ENCODE measurements at regions not wholly inside any gene's neighbourhood (a gene's known extent, or its start where the extent isn't known, plus 50 kb on each side); places are given as distances from the start of the nearest gene placed in this dataset.
A peak's percentile ranks its signal among the peaks of the same experiment; 100 is the strongest.
"Not testable (repeated sequence)": the region's sequence is repeated elsewhere in the genome, so short reads cannot be mapped to it uniquely, and the experiment has no call there.

DNA sequence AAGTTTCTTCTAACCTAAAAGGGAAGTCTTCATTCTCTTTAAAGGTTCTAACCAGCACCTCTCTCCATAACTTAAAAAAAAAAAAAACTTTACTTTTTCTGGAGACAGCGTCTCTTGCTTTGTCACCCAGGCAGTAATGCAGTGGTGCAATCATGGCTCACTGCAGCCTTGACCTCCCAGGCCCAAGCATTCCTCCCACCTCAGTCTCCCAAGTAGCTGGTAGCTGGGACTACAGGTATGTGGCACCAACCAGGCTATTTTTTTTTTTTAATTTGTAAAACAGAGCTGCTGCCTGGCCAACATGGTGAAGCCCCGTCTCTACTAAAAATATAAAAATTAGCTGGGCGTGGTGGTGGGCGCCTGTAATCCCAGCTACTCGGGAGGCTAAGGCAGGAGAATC, 787.4 kb upstream of the ACO1 start:
- DNase-seq = not testable (repeated sequence)

DNA sequence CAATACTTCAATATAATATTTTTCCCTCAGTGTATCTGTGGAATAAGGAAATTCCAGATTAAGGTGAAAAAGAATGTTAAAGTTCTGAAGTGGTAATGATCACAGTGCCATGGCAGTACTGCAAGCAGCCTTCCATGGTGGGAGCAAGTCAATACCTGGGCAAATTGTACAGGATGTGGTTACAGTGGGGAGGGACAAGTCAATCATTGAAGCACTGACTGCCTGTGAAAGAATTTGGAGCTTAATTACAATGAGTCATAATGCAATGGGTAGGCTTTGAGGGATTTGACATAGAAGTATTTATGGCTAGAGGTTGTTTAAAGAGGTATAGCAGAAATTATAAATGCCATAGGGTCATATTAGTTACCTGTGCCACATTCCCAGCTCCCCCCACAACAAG, 786.5 kb upstream of the ACO1 start:
- DNase-seq = peak; percentile 4

DNA sequence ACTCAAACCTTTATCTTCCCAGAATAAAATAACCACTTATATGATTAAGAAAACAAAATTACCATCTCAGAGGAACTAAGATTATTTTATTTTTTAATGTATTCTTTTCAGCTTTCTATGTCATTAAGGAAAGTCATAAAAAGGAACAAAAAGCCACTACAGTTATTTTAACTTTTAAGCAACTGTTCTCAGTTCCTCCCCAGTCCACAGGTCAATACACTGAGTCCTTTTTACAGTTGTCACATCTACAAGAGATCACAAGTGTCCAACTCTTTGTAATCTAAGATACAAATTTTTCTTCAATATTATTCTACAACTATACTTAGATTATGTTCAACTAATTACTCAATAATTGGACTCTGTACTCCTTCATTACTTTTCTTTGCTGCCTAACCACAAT, 782.8 kb upstream of the ACO1 start:
- DNase-seq = no peak

DNA sequence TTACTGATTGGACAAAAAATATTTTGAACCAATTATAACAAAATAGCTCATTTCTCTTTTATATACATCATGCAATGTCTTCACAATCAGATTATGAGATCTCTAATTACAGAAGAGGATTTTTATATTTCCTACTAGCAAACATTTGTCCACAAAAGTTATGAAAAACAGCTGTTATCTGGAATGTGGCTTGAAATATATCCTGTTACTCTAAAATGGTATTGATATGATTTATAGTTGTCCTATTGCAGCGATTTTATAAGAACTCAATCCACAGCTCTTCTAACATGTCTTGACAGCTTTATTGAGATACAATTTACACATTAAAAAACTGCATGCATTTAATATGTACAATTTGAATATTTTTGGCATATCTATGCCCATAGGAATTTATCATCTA, 779.9 kb upstream of the ACO1 start:
- no peak for DNase-seq

DNA sequence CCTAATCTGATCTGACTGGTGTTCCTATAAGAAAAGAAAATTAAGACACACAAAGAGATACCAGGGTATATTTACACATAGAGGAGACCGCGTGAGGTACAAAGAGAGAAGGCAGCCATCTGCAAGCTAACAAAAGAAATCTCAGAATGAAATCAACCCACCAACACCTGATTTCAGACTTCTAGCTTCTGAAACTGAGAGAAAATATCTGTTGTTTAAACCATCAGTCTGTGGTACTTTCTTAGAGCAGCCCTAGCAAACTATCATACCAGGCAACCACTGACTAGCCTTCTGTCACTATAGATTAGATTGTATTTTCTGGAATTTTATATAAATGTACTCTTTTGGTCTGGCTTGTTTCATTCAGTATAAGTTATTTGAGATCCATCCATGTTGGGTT, 779.3 kb upstream of the ACO1 start:
- DNase-seq = no peak

DNA sequence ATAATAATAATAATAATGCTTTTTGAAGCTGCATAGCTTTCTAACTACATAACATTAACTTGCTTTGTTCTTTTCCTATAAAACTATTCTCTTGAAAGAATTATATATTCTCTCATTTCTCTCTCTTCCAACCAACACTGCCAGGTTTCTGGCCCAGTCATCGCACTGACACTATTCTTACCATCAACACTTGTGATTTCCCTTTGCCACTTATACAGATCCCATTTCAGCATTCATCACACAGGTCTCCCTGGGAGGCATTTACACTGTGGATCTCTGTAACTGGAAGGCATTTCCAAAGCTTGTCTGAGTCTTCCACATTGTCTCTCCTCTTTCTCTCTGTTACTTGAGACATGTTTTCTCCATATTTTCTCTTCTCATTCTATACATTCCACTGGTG, 777.8 kb upstream of the ACO1 start:
- no peak for DNase-seq

DNA sequence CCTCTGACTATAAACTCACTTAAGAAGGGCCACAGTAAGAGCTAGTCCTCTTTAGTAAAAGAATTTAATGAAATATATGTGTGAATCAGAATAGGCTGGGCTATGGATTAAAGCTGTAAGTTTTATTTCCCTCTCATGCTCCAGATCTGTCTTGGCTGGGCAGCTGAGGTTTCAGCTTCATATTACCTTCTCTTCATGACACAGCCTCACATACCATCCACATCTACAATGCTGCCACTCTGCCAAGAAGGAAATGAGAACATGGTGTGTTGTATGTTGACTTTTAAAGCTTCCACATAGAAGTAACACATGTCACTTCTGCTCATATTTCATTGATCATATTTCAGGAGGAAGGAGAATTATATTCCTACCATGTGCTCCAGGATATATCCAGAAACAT, 776.0 kb upstream of the ACO1 start:
- DNase-seq = no peak

DNA sequence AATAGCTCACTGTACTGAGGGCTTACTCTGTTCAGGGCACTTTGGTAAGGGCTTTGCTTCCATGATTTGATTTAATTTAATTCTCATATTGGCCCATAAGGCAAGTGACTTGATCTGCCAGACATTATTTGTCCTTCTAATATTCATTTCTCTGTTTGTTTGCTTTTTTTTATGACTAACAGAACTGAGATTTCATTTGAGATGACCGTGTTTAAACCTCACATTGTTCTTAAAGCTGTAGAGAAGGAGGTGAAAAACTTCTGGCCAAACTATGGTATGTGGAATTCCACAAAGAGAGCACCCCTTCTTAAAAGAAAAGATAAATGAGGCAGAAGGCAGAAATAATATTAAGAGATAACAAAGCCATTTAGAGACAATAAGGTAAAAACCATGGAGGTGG, 775.6 kb upstream of the ACO1 start:
- no peak for DNase-seq

DNA sequence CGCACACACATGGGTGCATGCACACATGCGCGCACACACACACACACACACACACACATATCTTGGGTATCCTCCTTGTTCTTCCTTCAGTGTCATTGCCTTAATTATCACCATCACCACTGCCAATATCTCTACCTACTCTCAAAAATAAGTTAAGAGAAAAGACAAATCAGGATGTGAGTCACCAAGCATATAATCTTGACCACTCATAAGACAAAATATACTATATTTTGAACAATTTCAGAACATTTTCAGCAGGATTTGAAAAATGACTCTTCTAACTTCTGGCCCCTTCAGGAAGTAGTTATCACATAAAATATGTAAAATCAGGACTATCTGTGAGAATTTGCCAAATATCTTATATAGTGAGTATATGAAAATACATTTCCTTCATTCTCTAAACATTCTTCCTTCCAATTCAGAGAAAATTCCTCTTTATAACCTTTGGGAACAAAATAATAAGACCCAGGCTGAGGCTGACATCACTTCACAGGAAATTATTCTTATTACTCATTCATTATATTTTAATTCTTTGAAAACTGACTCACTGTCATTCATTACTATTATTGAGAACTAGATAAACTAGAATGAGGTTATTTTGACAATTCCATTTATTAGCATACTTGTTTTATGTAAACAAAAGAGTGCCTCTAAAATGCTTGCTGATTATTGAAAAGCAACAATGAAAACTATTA, 772.0 kb upstream of the ACO1 start:
- DNase-seq = no peak

DNA sequence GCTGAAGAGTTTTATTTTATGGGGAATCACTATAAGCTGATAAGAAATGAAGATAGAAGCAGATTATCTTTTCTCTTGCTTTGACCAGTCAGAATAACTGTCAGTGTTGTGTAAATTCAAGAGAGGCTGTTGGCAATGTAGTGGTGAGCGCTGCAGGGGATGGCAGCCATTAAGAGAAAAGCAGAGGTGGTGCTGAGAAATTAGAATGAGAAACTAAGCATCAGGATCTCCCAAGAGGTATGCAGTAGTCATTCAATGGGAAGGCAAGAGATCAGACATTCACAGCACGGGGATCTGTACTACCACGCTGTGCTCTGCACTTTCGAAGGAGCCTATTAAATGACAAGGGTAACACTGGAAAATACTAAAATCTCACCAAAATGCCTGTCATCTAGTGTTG, 768.5 kb upstream of the ACO1 start:
- DNase-seq = no peak

DNA sequence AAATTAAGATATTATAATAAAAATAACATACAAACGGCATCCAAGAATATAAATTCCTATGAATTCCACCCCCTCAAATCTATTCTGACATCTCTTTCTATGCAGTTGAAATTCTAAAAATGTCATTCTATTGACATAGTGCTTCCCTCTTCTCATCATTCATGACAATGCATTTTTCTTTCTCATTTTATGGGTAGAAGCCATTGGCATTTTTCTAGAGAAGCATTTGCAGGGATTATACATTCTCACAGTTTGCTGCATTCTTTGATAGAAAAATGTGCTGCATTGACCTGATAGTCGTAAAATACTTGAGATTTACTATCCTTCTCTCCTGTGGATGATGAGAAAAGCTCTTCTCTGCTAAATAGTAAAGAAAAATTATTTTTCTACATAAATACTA, 760.9 kb upstream of the ACO1 start:
- no peak for DNase-seq

DNA sequence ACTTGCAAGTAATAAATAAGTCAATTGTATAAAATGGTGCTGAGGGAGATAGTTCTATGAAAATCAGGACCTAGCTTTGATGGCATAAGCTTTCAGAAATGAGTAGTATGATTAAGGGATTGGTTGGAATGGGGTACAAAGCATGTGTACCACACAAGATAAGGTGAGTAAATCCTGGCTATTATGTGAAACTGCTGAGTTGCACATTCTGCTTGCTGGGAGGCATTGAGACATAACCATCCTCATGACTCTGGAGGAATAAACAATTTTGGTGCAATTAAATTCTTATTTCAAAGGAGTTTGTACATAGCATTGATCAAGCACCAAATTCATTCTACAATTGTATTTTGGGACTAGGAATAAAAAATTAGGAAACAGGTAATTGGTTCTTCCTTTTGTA, 755.2 kb upstream of the ACO1 start:
- no peak for DNase-seq

DNA sequence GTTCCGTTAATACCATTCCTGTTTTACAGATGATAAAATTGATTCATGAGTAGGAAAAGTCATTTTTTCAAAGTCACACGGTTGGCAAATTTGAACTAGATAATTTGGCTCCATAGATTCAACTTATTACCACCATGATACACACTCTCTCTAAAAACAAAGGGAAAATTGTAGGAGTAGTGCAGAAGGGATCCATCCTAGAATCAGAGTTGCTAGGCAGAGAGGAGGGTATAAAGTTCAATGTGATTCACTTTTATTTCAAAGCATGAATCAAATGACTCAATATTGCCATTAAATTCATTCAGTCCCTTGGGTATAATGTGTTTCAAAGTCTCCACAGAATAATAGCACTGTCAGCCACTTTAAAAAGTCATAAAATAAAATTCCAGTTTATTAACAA, 747.2 kb upstream of the ACO1 start:
- DNase-seq = no peak

DNA sequence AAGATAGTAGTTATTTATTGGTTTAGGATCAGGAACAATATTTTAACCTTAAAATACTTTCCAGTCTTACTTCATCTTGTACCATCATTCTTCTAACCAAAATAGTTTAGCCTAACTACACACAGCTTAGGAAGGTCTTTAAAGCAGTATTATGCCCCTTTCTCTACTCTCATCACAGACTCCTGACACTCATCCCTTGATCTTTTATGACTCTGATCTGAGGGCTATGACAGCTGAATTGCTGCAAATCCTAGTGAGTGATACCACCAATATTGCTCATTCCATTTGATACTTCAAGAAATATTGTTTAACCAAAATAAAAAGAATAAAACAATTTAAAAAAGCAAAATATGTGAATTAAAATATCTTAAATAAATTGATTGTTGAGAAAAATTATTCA, 746.6 kb upstream of the ACO1 start:
- no peak for DNase-seq

DNA sequence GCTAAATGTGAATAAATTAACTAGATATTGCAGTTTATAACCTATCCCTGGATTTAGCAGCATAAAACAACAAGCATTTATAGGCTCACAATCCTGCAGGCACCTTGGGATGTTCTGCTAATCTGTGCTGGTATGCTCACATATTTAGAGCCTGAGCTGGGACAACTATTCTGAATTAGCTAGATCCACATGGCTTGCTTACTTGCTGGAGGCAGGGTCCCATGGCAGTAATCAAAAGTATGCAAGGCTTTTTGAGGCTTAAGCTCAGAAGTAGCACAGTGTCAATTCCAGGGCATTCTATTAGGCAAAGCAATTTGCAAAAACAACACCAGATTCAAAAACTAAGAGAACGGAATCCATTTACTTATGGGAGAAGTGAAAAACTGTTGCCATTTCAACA, 745.0 kb upstream of the ACO1 start:
- DNase-seq = no peak

DNA sequence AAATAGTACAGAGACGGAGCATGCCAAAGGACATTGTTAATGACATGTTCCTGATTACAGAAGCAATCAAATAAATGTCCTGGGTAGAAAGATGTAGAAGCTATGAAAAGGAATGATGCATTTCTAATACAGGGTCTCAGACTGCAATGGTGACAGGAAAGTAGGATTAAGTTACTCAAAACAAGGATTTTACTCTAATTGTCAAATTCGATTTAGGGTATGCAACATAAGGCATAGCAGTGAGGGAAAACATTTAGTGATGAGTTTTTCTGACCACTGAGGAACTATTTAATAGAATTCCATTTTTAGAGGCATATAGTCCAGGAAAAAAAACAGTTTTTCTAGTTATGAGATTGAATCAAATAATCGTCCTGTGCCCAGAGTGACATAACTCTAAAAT, 715.1 kb upstream of the ACO1 start:
- DNase-seq = no peak

DNA sequence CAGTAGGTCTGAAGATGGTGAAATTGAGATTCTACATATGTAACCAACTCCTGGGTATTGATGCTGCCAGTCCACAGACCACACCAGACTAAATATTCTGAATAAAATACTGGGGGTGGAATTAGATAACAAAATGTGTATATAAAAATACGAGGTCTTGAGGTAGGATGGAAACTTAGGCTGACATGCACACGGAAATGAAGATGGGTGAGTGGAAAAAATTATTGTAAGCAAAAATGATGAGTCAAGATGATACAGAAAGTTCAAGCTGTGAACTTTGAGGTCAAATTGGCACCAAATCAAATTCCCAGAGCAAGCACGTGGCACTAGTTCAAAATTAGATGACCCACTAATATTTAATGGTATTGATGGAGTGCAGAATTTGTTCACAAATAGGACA, 713.4 kb upstream of the ACO1 start:
- peak; percentile 33 for DNase-seq

DNA sequence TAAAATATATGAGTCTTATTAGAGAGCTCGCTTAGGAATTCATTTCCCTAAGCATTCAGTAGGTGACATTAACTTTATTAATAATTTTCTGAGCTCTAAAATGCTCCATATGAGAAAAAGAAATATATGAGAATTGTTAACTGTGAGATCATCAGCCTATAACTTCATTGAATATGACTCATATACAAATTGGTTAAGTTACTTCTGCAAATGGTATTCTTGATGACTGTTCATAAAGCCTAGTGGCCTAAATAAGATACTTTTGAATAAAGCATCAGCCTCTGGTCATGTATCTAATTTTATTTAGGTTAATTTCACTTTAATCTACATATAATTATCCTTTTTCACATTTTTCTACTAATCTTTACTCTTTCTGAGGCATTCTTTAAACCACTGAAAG, 710.2 kb upstream of the ACO1 start:
- no peak for DNase-seq

DNA sequence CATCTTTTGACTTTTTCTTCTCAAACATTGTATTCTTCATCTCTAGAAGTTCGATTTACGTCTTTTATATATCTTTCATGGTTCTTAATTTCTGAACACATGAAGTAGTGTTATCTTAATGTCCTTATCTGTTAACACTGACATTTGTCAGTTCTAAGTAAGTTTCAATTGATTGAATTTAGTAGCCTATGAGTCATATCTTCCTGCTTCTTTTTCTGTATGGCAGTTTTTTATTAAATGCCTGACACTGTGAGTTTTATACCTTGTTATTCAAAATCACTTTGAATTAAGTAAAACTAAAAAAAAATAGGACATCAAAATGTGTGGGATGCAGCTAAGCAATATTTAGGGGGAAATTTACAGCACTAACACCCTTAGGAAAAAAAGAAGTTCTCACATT, 707.0 kb upstream of the ACO1 start:
- DNase-seq = peak; percentile 16

DNA sequence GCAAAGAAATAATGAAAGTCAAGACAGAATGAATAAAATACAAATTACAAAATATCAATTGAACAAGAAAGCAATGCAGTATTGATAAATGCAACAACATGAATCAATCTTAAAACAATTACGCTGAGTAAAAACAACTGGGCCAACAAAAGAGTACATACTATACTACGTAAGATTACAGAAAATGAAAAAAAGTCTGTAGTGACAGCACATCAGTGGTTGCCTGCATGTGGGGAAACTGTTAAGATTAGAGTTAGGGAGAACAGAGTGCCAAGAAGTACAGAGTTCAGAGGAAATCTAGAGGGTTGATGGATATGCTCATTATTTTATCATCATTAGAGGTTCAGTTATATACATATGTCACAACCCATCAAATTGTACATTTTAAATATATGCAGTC, 706.6 kb upstream of the ACO1 start:
- DNase-seq = no peak

DNA sequence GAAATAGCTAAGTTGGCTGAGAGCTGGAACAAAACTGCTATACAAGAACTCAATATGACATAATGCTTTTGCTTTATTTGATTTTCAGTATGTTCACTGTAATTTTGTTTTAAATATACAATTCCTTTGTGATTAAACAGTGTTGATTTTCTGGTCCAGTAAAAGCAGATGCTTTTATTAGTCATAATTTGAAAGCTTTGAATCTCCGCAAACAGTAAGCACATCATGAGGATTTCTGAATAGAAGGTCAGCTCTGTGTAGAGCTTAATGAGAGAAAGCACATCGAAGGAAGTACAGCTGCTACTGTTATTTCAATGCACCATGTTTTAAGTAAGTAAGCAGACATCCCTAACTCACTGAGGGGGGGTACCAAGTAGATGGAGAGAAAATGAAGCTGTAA, 701.3 kb upstream of the ACO1 start:
- no peak for DNase-seq

DNA sequence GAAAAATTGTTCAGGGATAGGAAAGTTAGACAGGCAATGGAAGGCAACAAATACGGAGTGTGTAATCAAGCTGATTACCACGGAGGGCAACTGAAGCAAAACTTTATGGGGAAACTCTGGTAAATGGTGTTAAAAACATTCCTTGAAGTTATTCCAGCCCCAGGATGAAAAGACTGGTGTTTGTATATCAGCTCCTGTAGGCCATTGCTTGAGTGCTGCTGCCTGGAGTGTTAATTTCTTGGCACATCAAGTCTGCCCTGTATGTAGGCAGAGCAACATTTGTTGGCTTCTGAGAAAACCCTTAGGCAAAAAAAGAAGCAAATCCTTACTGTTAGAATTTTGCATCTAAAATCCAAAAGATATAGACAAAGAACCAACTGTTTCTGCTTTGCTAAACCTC, 686.5 kb upstream of the ACO1 start:
- no peak for DNase-seq

DNA sequence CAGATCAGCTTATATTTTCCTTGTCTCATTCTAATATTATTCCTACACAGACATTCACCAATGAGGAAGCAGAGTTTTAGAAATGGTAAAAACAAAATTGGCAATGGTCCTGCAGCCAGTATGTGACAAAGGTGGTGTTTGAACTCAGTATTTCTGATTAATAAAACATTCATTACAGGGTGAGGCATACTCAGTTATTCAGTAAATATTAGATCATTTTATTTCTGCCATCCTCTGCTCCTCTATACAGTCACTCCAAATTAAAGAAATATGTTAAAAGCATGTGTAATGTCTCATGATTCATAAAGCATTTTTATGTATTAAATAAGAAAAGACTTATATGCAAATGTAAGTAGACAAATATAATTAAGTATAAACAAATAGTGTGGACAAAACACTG, 684.6 kb upstream of the ACO1 start:
- no peak for DNase-seq

DNA sequence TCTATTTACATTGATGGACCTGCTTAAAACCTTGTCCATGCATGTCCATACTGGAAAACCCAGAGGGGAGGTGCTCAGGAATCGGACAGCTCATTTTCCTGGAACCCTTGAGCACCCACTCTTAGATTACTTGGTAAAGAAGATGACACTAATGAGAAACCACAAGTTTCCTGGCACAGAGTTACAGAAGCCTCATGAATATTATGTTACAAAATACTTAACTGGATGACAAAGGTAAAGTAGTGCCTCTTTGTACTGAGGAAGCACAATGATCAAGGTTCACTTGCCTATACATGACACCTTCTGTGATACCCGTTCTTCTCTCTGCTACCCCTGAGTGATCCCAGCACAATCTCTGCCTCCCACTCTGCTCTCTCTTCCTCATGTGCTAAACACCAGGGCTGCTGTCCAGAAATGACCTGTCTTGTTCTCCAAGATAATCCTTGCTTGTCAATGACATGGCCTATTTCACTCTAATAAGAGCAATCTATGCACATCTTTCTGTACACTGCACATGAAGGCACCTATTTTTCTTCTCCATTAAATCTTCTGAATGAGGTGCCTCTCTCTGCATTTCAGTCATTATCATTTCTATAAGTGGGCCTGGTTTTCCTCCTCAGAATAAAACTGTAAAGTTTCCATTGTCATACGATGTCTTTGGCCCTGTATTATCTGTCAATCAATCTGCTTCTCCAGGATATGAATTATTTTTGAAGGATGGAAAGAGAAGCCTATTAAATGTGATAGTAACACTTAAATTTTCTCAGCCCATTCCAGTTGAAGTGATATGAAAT, 684.0 kb upstream of the ACO1 start:
- DNase-seq = peak; percentile 25

DNA sequence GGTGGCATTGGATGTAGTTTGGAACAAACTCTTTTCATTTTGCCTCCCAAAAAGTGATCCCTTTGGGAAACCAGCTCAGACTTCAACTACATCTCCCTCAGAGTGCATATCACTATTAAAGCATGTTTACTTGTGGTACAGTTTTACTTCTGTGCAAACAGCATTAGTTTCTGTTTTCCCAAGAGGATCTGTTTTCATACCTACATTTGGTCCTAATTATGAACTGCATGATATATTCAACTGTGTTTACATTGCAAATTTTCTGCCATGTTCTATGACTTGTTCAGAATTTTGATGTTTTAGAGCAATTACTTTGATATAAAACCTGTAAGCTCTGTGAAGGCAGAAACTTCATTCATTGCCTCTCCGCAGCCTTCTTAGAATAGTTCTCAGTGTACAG, 681.5 kb upstream of the ACO1 start:
- no peak for DNase-seq
